ENCODE measurements at regions not wholly inside any gene's neighbourhood (a gene's known extent, or its start where the extent isn't known, plus 50 kb on each side); places are given as distances from the start of the nearest gene placed in this dataset.

DNA sequence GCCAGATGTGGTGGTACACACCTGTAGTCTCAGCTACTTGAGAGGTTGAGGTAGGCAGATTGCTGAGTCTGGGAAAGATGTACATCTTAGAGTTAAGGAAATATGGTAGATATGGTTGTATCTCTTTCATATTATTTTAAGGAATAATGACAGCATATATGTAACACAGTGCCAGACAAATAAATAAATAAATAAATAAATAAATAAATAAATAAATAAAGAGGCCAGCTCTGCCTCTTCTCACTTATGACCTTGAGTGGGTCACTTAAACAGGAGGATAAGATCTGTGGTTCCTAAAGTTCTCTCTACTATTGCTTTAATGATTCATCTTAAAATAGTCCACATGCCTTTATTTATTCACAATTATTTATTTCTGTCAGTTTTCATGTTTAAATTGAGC lies 890.9 kb upstream of the TENM4 start:
- Histone ChIP-seq H3T11ph (ENCODE audit: low read length) (no peak overlapping the region), H3K4me1 (ENCODE audit: insufficient read depth, low read length) (peaks cover 10% of the 10 kb centered on the region), H3K14ac (ENCODE audit: insufficient read depth, low read length) (no peak overlapping the region), H3K79me1 (ENCODE audit: insufficient read depth, low read depth, low read length, poor library complexity, severe bottlenecking) (no peaks in the 10 kb centered on the region), H2AK5ac (ENCODE audit: insufficient read length, low read length) (no peak overlapping the region), H2BK5ac (ENCODE audit: insufficient read length, low read length) (no peak overlapping the region), H2BK20ac (ENCODE audit: low read depth, low read length, poor library complexity, severe bottlenecking) (no peak overlapping the region), H3K18ac (ENCODE audit: insufficient read length, low read depth, low read length) (no peak overlapping the region), H4K8ac (replicated peaks; ENCODE audit: insufficient read length, low read depth, low read length) (no peak overlapping the region), H2AFZ (ENCODE audit: low read length) (no peak overlapping the region), H3K9me3 (ENCODE audit: control insufficient read depth, low read depth, low read length) (no peaks in the 10 kb centered on the region), H3K27me3 (ENCODE audit: insufficient read depth, low read length) (no peaks in the 10 kb centered on the region), H3K56ac (ENCODE audit: insufficient read length, low read depth, low read length) (no peak overlapping the region), H2BK12ac (ENCODE audit: insufficient read length, low read depth, low read length) (no peak overlapping the region), H4K91ac (ENCODE audit: insufficient read length, low read depth, low read length) (no peak overlapping the region), H3K4ac (ENCODE audit: low read depth, low read length) (no peak overlapping the region), H2BK15ac (ENCODE audit: low read depth, low read length) (no peak overlapping the region), H2BK120ac (ENCODE audit: low read depth, low read length, poor library complexity, severe bottlenecking) (no peak overlapping the region), H4K20me1 (ENCODE audit: control insufficient read depth, insufficient read depth, insufficient read length) (no peaks in the 10 kb centered on the region), H3K79me2 (ENCODE audit: insufficient read depth, low read length) (no peaks in the 10 kb centered on the region), H4K5ac (ENCODE audit: insufficient read length, low read depth, low read length) (no peak overlapping the region), H3K9ac (ENCODE audit: extremely low read depth, insufficient read length, low read length) (no peak overlapping the region), H3K4me2 (ENCODE audit: insufficient read depth, insufficient read length, low read length) (no peak overlapping the region), H3K23me2 (ENCODE audit: insufficient read length, low read depth, low read length, poor library complexity, severe bottlenecking) (no peaks in the 10 kb centered on the region), H3K27ac (ENCODE audit: insufficient read length, low read depth, low read length) (no peak overlapping the region), H3K23ac (ENCODE audit: insufficient read length, low read depth, low read length) (no peak overlapping the region)
- no peaks in the 10 kb centered on the region for H3K27me3 Mint-ChIP-seq (ENCODE audit: low read depth)
- peaks cover 0 to 1% (median 0%) of the 10 kb centered on the region in 3 experiments; a peak in 1 of 7 replicates for H3K36me3 Mint-ChIP-seq (ENCODE audit: insufficient read depth in 1 of 3, low read depth in 3 of 3)
- no peaks in the 10 kb centered on the region for H3K9me3 Mint-ChIP-seq
- no peak overlapping the region for H3K27ac Mint-ChIP-seq
- TF ChIP-seq, protein P1, sequence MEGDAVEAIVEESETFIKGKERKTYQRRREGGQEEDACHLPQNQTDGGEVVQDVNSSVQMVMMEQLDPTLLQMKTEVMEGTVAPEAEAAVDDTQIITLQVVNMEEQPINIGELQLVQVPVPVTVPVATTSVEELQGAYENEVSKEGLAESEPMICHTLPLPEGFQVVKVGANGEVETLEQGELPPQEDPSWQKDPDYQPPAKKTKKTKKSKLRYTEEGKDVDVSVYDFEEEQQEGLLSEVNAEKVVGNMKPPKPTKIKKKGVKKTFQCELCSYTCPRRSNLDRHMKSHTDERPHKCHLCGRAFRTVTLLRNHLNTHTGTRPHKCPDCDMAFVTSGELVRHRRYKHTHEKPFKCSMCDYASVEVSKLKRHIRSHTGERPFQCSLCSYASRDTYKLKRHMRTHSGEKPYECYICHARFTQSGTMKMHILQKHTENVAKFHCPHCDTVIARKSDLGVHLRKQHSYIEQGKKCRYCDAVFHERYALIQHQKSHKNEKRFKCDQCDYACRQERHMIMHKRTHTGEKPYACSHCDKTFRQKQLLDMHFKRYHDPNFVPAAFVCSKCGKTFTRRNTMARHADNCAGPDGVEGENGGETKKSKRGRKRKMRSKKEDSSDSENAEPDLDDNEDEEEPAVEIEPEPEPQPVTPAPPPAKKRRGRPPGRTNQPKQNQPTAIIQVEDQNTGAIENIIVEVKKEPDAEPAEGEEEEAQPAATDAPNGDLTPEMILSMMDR (conservative IDR thresholded peaks at IDR 0.05), result no peak
- DNase-seq, result no peak
- H3K4me1 Mint-ChIP-seq, result peaks cover 30% of the 10 kb centered on the region in 2 experiments
- H3K4me3 Mint-ChIP-seq, result no peak overlapping the region

All from H9 (cell line).